ENCODE measurements at regions not wholly inside any gene's neighbourhood (a gene's known extent, or its start where the extent isn't known, plus 50 kb on each side); places are given as distances from the start of the nearest gene placed in this dataset.

DNA sequence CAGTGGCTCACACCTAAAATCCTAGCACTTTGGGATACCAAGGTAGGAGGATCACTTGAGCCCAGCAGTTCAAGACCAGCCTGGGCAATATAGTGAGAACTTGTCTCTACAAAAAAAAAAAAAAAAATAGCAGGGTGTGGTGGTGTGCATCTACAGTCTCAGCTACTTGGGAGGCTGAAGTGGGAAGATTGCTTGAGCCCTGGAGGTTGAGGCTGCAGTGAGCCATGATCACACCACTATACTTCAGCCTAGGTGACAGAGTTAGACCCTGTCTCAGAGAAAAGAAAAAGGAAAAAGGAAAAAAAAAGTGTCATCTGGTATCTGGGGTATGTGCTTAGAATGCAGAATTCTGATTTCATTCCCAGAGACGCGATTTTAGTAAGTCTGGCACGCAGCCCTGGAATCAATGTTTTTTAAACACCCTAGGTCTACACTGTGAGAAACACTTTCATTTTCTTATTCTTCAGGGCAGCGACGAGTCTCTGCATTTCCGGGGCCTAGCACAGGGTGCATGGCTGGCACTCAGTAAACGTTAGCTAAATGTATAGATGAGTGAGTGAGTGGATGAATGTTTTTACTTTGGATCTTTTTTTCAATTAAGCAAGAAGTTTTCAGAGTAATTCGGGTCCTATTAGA lies 243.8 kb upstream of the PWP1 start:
- TF ChIP-seq CTCF (IDR thresholded peaks at IDR 0.05; ENCODE audit: insufficient read depth, low read length) (no peak), POLR2AphosphoS5 (IDR thresholded peaks at IDR 0.05; ENCODE audit: low read depth) (no peak)
- TF ChIP-seq, protein P1, sequence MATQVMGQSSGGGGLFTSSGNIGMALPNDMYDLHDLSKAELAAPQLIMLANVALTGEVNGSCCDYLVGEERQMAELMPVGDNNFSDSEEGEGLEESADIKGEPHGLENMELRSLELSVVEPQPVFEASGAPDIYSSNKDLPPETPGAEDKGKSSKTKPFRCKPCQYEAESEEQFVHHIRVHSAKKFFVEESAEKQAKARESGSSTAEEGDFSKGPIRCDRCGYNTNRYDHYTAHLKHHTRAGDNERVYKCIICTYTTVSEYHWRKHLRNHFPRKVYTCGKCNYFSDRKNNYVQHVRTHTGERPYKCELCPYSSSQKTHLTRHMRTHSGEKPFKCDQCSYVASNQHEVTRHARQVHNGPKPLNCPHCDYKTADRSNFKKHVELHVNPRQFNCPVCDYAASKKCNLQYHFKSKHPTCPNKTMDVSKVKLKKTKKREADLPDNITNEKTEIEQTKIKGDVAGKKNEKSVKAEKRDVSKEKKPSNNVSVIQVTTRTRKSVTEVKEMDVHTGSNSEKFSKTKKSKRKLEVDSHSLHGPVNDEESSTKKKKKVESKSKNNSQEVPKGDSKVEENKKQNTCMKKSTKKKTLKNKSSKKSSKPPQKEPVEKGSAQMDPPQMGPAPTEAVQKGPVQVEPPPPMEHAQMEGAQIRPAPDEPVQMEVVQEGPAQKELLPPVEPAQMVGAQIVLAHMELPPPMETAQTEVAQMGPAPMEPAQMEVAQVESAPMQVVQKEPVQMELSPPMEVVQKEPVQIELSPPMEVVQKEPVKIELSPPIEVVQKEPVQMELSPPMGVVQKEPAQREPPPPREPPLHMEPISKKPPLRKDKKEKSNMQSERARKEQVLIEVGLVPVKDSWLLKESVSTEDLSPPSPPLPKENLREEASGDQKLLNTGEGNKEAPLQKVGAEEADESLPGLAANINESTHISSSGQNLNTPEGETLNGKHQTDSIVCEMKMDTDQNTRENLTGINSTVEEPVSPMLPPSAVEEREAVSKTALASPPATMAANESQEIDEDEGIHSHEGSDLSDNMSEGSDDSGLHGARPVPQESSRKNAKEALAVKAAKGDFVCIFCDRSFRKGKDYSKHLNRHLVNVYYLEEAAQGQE (IDR thresholded peaks at IDR 0.05; ENCODE audit: insufficient replicate concordance, low read depth), result no peak

Measured in HL-60 (cell line).